Endodermal cell (in vitro differentiated cells): ENCODE measurements at regions not wholly inside any gene's neighbourhood (a gene's known extent, or its start where the extent isn't known, plus 50 kb on each side); places are given as distances from the start of the nearest gene placed in this dataset.

ENCODE experiments used
- DNase-seq: peaks from one replicate; pipeline ENCODE4 v3.0.0-alpha.2; 2017
- H3K27ac ChIP-seq: 2 replicates; pipeline ENCODE4 v1.5.1; 2013; ENCODE audit warnings: mild to moderate bottlenecking, low read depth, low read length, moderate library complexity
- H3K27me3 ChIP-seq: 2 replicates; pipeline ENCODE4 v1.6.1; 2013; ENCODE audit warnings: mild to moderate bottlenecking, low read length, moderate library complexity; ENCODE audit not compliant: insufficient read depth, control insufficient read depth, poor library complexity, severe bottlenecking
- H3K36me3 ChIP-seq: 2 replicates; pipeline ENCODE4 v1.7.0; 2013; ENCODE audit warnings: mild to moderate bottlenecking, low read length, moderate library complexity; ENCODE audit not compliant: control insufficient read depth, insufficient read depth
- H3K4me1 ChIP-seq: one replicate; pipeline ENCODE4 v1.7.0; 2013; ENCODE audit warnings: low read length; ENCODE audit not compliant: control insufficient read depth, insufficient read depth
- H3K4me3 ChIP-seq: 2 replicates; pipeline ENCODE4 v1.5.1; 2013; ENCODE audit warnings: mild to moderate bottlenecking, low read length, moderate library complexity
- H3K9ac ChIP-seq: 2 replicates; pipeline ENCODE4 v1.6.1; 2013; ENCODE audit warnings: mild to moderate bottlenecking, low read length, moderate library complexity; ENCODE audit not compliant: poor library complexity, severe bottlenecking; ENCODE audit errors: extremely low read depth
- H3K9me3 ChIP-seq: 2 replicates; pipeline ENCODE4 v1.6.1; 2013; ENCODE audit warnings: mild to moderate bottlenecking, low read length, moderate library complexity; ENCODE audit not compliant: control insufficient read depth
- H3K27ac Mint-ChIP-seq: 2 replicates; pipeline ENCODE4 v1.8.0; 2020; ENCODE audit warnings: mixed read lengths
- H3K27me3 Mint-ChIP-seq: 2 replicates; pipeline ENCODE4 v1.8.0; 2021; ENCODE audit warnings: mild to moderate bottlenecking, mixed read lengths; ENCODE audit not compliant: insufficient read depth
- H3K36me3 Mint-ChIP-seq: 2 replicates; pipeline ENCODE4 v1.8.0; 2020; ENCODE audit warnings: low read depth, mixed read lengths
- H3K4me1 Mint-ChIP-seq: 2 replicates; pipeline ENCODE4 v1.8.0; 2020; ENCODE audit warnings: mixed read lengths
- H3K4me3 Mint-ChIP-seq: 2 replicates; pipeline ENCODE4 v1.8.0; 2020; ENCODE audit warnings: mild to moderate bottlenecking, moderate library complexity, mixed read lengths
- H3K9me3 Mint-ChIP-seq: 2 replicates; pipeline ENCODE4 v1.8.0; 2020; ENCODE audit warnings: mild to moderate bottlenecking, mixed read lengths
- CTCF ChIP-seq: fragments of 200-600 bp; sonication (generic); conservative IDR thresholded peaks from 2 replicates; pipeline ENCODE4 v1.5.0; 2021; ENCODE audit warnings: antibody characterized with exemption, mild to moderate bottlenecking
- WGBS, 2 experiments: methylation state at CpG; one replicate each; pipeline versions ENCODE4 v1.1.5 to v1.1.7; 2013; ENCODE audit warnings: missing lambda C conversion rate in 2 of 2, mixed read lengths in 1 of 2; ENCODE audit not compliant: insufficient coverage in 1 of 2, insufficient read length in 1 of 2; 5-methylcytosine and 5-hydroxymethylcytosine counted together

GRCh38 chr12:28794786-28795185 lies 354.3 kb upstream of the FAR2 start:
- WGBS, 2 experiments, result 89 to 95% methylated on average over 4 of the region's 4 CpGs
- Mint-ChIP-seq H3K27ac (no peak overlapping the region), H3K4me3 (no peak overlapping the region), H3K27me3 (no peaks in the 10 kb centered on the region), H3K4me1 (peaks cover 15% of the 10 kb centered on the region), H3K9me3 (no peaks in the 10 kb centered on the region), H3K36me3 (no peaks in the 10 kb centered on the region)
- TF ChIP-seq CTCF, result no peak
- no peak overlapping the region for H3K9ac ChIP-seq
- peaks cover 7% of the 10 kb centered on the region for H3K4me1 ChIP-seq
- H3K36me3 ChIP-seq, result no peaks in the 10 kb centered on the region
- H3K27ac ChIP-seq, result no peak overlapping the region
- no peak for DNase-seq
- no peaks in the 10 kb centered on the region for H3K9me3 ChIP-seq
- H3K4me3 ChIP-seq, result no peak overlapping the region
- H3K27me3 ChIP-seq, result no peaks in the 10 kb centered on the region

DNA sequence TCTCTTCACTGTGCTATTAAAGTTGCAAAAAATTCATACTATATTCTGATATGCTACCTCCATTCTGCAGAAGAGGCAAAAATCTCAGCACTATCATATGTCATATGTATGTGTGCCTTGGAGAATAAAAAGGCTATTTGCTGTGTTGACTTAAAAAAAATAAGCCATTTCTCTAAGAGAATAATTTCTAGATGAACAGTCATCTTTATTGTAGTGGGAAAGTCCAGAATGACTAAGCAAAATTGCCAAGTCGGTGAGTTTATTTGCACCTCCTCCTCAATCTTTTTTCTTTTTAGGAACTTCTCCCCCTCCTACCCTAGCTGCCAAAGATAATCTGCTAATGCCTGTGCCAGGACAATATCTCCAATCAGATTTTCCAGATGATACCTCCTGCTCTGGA lies 353.8 kb upstream of the FAR2 start:
- no peaks in the 10 kb centered on the region for H3K36me3 Mint-ChIP-seq
- no peak overlapping the region for H3K9ac ChIP-seq
- H3K36me3 ChIP-seq, result no peaks in the 10 kb centered on the region
- no peaks in the 10 kb centered on the region for H3K9me3 Mint-ChIP-seq
- H3K4me1 ChIP-seq, result peaks cover 7% of the 10 kb centered on the region
- no peaks in the 10 kb centered on the region for H3K27me3 Mint-ChIP-seq
- 80% methylated on average over 1 of the region's 1 CpG; no CpG with 5 or more reads in 1 of the 2 experiments for WGBS, 2 experiments
- no peak overlapping the region for H3K4me3 Mint-ChIP-seq
- no peaks in the 10 kb centered on the region for H3K27me3 ChIP-seq
- peaks cover 15% of the 10 kb centered on the region for H3K4me1 Mint-ChIP-seq
- no peak overlapping the region for H3K27ac Mint-ChIP-seq
- no peaks in the 10 kb centered on the region for H3K9me3 ChIP-seq
- H3K4me3 ChIP-seq, result no peak overlapping the region
- TF ChIP-seq CTCF, result no peak
- DNase-seq, result no peak
- no peak overlapping the region for H3K27ac ChIP-seq

DNA sequence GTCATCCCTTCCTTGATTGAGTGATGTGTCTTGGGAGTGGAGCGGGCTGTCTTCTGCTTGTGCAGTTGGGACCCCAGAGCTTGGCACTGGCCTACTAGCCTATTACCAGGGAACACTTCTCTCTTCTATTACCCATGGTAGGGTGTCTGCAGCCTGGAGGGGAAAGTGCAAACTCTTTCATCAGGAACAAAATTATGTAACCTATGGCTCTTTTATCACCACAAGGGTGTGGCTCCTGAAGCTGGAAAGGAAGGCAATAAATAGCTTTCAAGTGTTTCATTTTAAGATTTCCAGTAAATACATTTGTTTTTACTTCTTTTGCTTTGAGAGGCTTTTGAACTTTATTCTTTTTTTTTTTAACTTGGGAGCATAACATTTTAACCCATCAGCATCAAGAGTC lies 349.7 kb upstream of the FAR2 start:
- H3K27me3 ChIP-seq, result no peaks in the 10 kb centered on the region

More for the DNA sequence above, 349.7 kb upstream of the FAR2 start:
- 100% methylated on average over 1 of the region's 1 CpG; no CpG with 5 or more reads in 1 of the 2 experiments for WGBS, 2 experiments
- Histone ChIP-seq H3K4me1 (peaks cover 6% of the 10 kb centered on the region), H3K4me3 (no peak overlapping the region), H3K9ac (no peak overlapping the region), H3K9me3 (no peaks in the 10 kb centered on the region), H3K27ac (no peak overlapping the region), H3K36me3 (no peaks in the 10 kb centered on the region)
- Mint-ChIP-seq H3K9me3 (no peaks in the 10 kb centered on the region), H3K4me1 (peaks cover 8% of the 10 kb centered on the region), H3K27ac (no peak overlapping the region), H3K36me3 (no peaks in the 10 kb centered on the region), H3K27me3 (no peaks in the 10 kb centered on the region), H3K4me3 (no peak overlapping the region)
- TF ChIP-seq CTCF, result no peak
- no peak for DNase-seq
